Nephron (organoid): ENCODE measurements at regions not wholly inside any gene's neighbourhood (a gene's known extent, or its start where the extent isn't known, plus 50 kb on each side); places are given as distances from the start of the nearest gene placed in this dataset.
"Not testable (repeated sequence)": the region's sequence is repeated elsewhere in the genome, so short reads cannot be mapped to it uniquely, and the experiment has no call there.

Source experiments
- H3K27ac Mint-ChIP-seq, 3 experiments: 2 replicates each; pipeline ENCODE4 v1.8.0; 2020; ENCODE audit warnings: mixed read lengths in 3 of 3, mild to moderate bottlenecking in 2 of 3, moderate library complexity in 1 of 3
- H3K27me3 Mint-ChIP-seq: 2 replicates; pipeline ENCODE4 v1.8.0; 2021; ENCODE audit warnings: low read depth, mild to moderate bottlenecking, moderate library complexity, mixed read lengths
- H3K36me3 Mint-ChIP-seq: 2 replicates; pipeline ENCODE4 v1.8.0; 2020; ENCODE audit warnings: low read depth, mixed read lengths
- H3K4me1 Mint-ChIP-seq: 2 replicates; pipeline ENCODE4 v1.8.0; 2020; ENCODE audit warnings: mixed read lengths
- H3K4me3 Mint-ChIP-seq, 3 experiments: 2 replicates each; pipeline ENCODE4 v1.8.0; 2020; ENCODE audit warnings: mild to moderate bottlenecking in 3 of 3, mixed read lengths in 3 of 3, moderate library complexity in 2 of 3
- H3K9me3 Mint-ChIP-seq: 2 replicates; pipeline ENCODE4 v1.8.0; 2020; ENCODE audit warnings: mixed read lengths
- CTCF ChIP-seq, 3 experiments: fragments of 200-600 bp; sonication (generic); IDR thresholded peaks; one replicate each; pipeline ENCODE4 v1.5.0; 2021; ENCODE audit warnings: antibody characterized with exemption in 3 of 3; ENCODE audit not compliant: unreplicated experiment in 3 of 3

- no peaks in the 10 kb centered on the region for H3K4me1 Mint-ChIP-seq
- no peaks in the 10 kb centered on the region for H3K27me3 Mint-ChIP-seq
- H3K4me3 Mint-ChIP-seq, result no peak overlapping the region
- no peaks in the 10 kb centered on the region for H3K36me3 Mint-ChIP-seq
- no peak for TF ChIP-seq CTCF (IDR thresholded peaks at IDR 0.05; ENCODE audit: unreplicated experiment in 3 of 3)
- H3K27ac Mint-ChIP-seq, result no peak overlapping the region
- H3K9me3 Mint-ChIP-seq, result no peaks in the 10 kb centered on the region
Measured at GRCh38 chr6:8322659-8323058, 112.7 kb downstream of the SLC35B3 start.

GRCh38 chr6:8321671-8322404, 113.5 kb downstream of the SLC35B3 start:
- no peaks in the 10 kb centered on the region for H3K9me3 Mint-ChIP-seq
- no peaks in the 10 kb centered on the region for H3K27me3 Mint-ChIP-seq
- no peak for TF ChIP-seq CTCF (IDR thresholded peaks at IDR 0.05; ENCODE audit: unreplicated experiment in 3 of 3)
- no peaks in the 10 kb centered on the region for H3K36me3 Mint-ChIP-seq
- H3K4me1 Mint-ChIP-seq, result no peaks in the 10 kb centered on the region
- no peak overlapping the region for H3K4me3 Mint-ChIP-seq
- no peak overlapping the region for H3K27ac Mint-ChIP-seq

- TF ChIP-seq CTCF (IDR thresholded peaks at IDR 0.05; ENCODE audit: unreplicated experiment in 3 of 3), result no peak
- Mint-ChIP-seq H3K36me3 (peaks cover 3% of the 10 kb centered on the region), H3K4me1 (no peaks in the 10 kb centered on the region), H3K4me3 (no peak overlapping the region), H3K27me3 (no peaks in the 10 kb centered on the region), H3K9me3 (peaks cover 23% of the 10 kb centered on the region), H3K27ac (no peak overlapping the region)
Measured at GRCh38 chr6:8315154-8315553, 120.2 kb downstream of the SLC35B3 start.

DNA sequence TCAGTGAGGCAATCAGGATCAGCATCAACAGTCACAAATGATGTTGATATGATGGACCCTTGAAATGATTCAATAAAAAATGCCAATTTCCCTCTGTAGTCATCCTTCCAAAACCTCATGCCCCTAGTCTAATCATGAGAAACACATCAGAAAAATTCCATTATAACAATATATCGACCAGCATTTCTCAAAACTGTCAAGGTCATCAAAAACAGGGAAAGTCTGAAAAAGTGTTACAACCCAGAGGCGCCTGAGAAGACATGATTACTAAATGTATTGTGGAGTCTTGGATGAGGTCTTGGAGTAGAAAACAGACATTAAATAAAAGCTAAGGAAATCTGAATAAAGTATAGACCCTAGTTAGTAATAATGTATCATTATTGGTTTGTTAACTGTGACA, 133.8 kb downstream of the SLC35B3 start:
- H3K4me3 Mint-ChIP-seq, result no peak overlapping the region
- H3K9me3 Mint-ChIP-seq, result peaks cover 2% of the 10 kb centered on the region
- H3K4me1 Mint-ChIP-seq, result no peaks in the 10 kb centered on the region
- no peak for TF ChIP-seq CTCF (IDR thresholded peaks at IDR 0.05; ENCODE audit: unreplicated experiment in 3 of 3)
- H3K36me3 Mint-ChIP-seq, result no peaks in the 10 kb centered on the region
- peaks cover 4% of the 10 kb centered on the region for H3K27me3 Mint-ChIP-seq
- no peak overlapping the region for H3K27ac Mint-ChIP-seq

GRCh38 chr6:8299034-8299433, 136.3 kb downstream of the SLC35B3 start:
- H3K36me3 Mint-ChIP-seq, result no peaks in the 10 kb centered on the region
- H3K4me1 Mint-ChIP-seq, result no peaks in the 10 kb centered on the region
- H3K9me3 Mint-ChIP-seq, result peaks cover 2% of the 10 kb centered on the region
- no peak overlapping the region for H3K27ac Mint-ChIP-seq
- peaks cover 4% of the 10 kb centered on the region for H3K27me3 Mint-ChIP-seq
- no peak overlapping the region for H3K4me3 Mint-ChIP-seq
- TF ChIP-seq CTCF (IDR thresholded peaks at IDR 0.05; ENCODE audit: unreplicated experiment in 3 of 3), result no peak

DNA sequence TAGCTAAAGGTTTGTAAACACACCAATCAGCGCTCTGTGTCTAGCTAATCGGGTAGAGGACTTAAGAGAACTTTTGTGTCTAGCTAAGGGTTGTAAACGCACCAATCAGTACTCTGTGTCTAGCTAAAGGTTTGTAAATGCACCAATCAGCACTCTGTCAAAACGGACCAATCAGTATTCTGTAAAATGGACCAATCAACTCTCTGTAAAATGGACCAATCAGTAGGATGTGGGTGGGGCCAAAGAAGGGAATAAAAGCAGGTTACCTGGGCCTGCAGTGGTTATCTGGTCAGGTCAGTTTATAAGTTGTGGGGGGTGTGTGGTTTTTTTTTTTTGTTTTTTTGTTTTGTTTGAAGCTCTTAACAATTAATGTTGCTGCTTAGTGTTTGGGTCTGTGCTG, 152.4 kb downstream of the SLC35B3 start:
- not testable (repeated sequence) for H3K27me3 Mint-ChIP-seq, H3K27ac Mint-ChIP-seq, H3K36me3 Mint-ChIP-seq, H3K4me3 Mint-ChIP-seq, H3K9me3 Mint-ChIP-seq, H3K4me1 Mint-ChIP-seq
